IMR-90 (cell line): ENCODE measurements at regions not wholly inside any gene's neighbourhood (a gene's known extent, or its start where the extent isn't known, plus 50 kb on each side); places are given as distances from the start of the nearest gene placed in this dataset.

ENCODE experiments used
- ATAC-seq: fragments of 200-7000 bp; cut with Tn5 transposase; 2 replicates; pipeline ENCODE4 v1.9.1; 2020; ENCODE audit warnings: low read depth, mild to moderate bottlenecking, moderate library complexity
- BruUV-seq: library from RNA; stranded (reverse); fragments of 400-500 nt; replicated peaks from 2 replicates; lab custom pipeline; 2021; lab: Mats Ljungman, UMichigan
- CTCF ChIA-PET: fragments of 300-600 bp; formaldehyde crosslinking; extraction: SDS; loops from one replicate; lab custom pipeline; 2021; ENCODE audit warnings: antibody characterized with exemption; lab: Yijun Ruan, JAX
- POLR2A ChIA-PET: fragments of 300-600 bp; sonication (Branson Sonifier 250); formaldehyde crosslinking; loops from one replicate; lab custom pipeline; 2022; ENCODE audit warnings: antibody characterized with exemption; ENCODE audit not compliant: unreplicated experiment; lab: Charles Lee
- DNase-seq: peaks from one replicate; pipeline ENCODE4 v3.0.0; 2013
- H2AFZ ChIP-seq: replicated peaks from 2 replicates; pipeline ENCODE3; 2013; ENCODE audit warnings: low read length, mild to moderate bottlenecking; ENCODE audit not compliant: poor library complexity
- H2AK5ac ChIP-seq: 2 replicates; pipeline ENCODE4 v1.6.1; 2013; ENCODE audit warnings: low read depth, low read length, inconsistent platforms
- H2AK9ac ChIP-seq: replicated peaks from 2 replicates; pipeline ENCODE3; 2013; ENCODE audit warnings: mild to moderate bottlenecking, low read depth, low read length, moderate library complexity; ENCODE audit not compliant: poor library complexity
- H2BK120ac ChIP-seq: 2 replicates; pipeline ENCODE4 v1.6.1; 2013; ENCODE audit warnings: low read depth, low read length, inconsistent platforms
- H2BK15ac ChIP-seq: 3 replicates; pipeline ENCODE4 v1.6.1; 2013; ENCODE audit warnings: low read depth, low read length, inconsistent platforms
- H2BK20ac ChIP-seq: 2 replicates; pipeline ENCODE4 v1.6.1; 2013; ENCODE audit warnings: low read depth, mild to moderate bottlenecking, inconsistent platforms, low read length, moderate library complexity
- H2BK5ac ChIP-seq: 2 replicates; pipeline ENCODE4 v1.6.1; 2013; ENCODE audit warnings: mild to moderate bottlenecking, low read depth, low read length, inconsistent platforms; ENCODE audit not compliant: poor library complexity, severe bottlenecking
- H3K14ac ChIP-seq: replicated peaks from 2 replicates; pipeline ENCODE4 v1.6.1; 2013; ENCODE audit warnings: low read depth, low read length, inconsistent platforms
- H3K18ac ChIP-seq: 2 replicates; pipeline ENCODE4 v1.6.1; 2013; ENCODE audit warnings: low read depth, low read length, control low read depth
- H3K23ac ChIP-seq: 2 replicates; pipeline ENCODE4 v1.6.1; 2013; ENCODE audit warnings: low read depth, low read length, inconsistent platforms
- H3K27ac ChIP-seq: 2 replicates; pipeline ENCODE4 v1.5.1; 2013; ENCODE audit warnings: mild to moderate bottlenecking, control low read depth, low read length; ENCODE audit not compliant: insufficient read depth
- H3K27me3 ChIP-seq: 2 replicates; pipeline ENCODE4 v1.6.1; 2013; ENCODE audit warnings: low read length; ENCODE audit not compliant: control insufficient read depth, insufficient read depth
- H3K36me3 ChIP-seq: 2 replicates; pipeline ENCODE4 v1.6.1; 2013; ENCODE audit warnings: low read length, mixed read lengths; ENCODE audit not compliant: control insufficient read depth, insufficient read depth
- H3K4ac ChIP-seq: 2 replicates; pipeline ENCODE4 v1.6.1; 2013; ENCODE audit warnings: low read depth, low read length, inconsistent platforms
- H3K4me1 ChIP-seq: 2 replicates; pipeline ENCODE4 v1.6.1; 2013; ENCODE audit warnings: low read length, mixed read lengths; ENCODE audit not compliant: control insufficient read depth, insufficient read depth
- H3K4me2 ChIP-seq: 2 replicates; pipeline ENCODE4 v1.6.1; 2013; ENCODE audit warnings: low read depth, mild to moderate bottlenecking, control low read depth, low read length, moderate library complexity
- H3K4me3 ChIP-seq: 2 replicates; pipeline ENCODE4 v1.5.1; 2013; ENCODE audit warnings: low read depth, mild to moderate bottlenecking, control low read depth, low read length, moderate library complexity; ENCODE audit not compliant: insufficient read depth
- H3K56ac ChIP-seq: 2 replicates; pipeline ENCODE4 v1.6.1; 2013; ENCODE audit warnings: low read length, inconsistent platforms; ENCODE audit not compliant: insufficient read depth; ENCODE audit errors: extremely low read depth
- H3K79me1 ChIP-seq, 2 experiments: 2 replicates each; pipeline ENCODE4 v1.6.1; 2013; ENCODE audit warnings: low read length in 2 of 2, inconsistent platforms in 1 of 2, low read depth in 1 of 2
- H3K9ac ChIP-seq: 2 replicates; pipeline ENCODE4 v1.6.1; 2013; ENCODE audit warnings: low read depth, low read length, control low read depth
- H3K9me1 ChIP-seq: 2 replicates; pipeline ENCODE4 v1.6.1; 2013; ENCODE audit warnings: low read length, inconsistent platforms; ENCODE audit not compliant: insufficient read depth
- H3K9me3 ChIP-seq: 2 replicates; pipeline ENCODE4 v1.6.1; 2013; ENCODE audit warnings: low read length; ENCODE audit not compliant: control insufficient read depth, insufficient read depth
- H4K20me1 ChIP-seq: 2 replicates; pipeline ENCODE4 v1.6.1; 2013; ENCODE audit warnings: low read length, inconsistent platforms; ENCODE audit not compliant: insufficient read depth
- H4K5ac ChIP-seq: 2 replicates; pipeline ENCODE4 v1.6.1; 2013; ENCODE audit warnings: mild to moderate bottlenecking, low read depth, low read length, control low read depth
- H4K8ac ChIP-seq, 2 experiments: 2 replicates each; pipeline ENCODE4 v1.6.1; 2013; ENCODE audit warnings: low read depth in 2 of 2, low read length in 2 of 2, control low read depth in 1 of 2, inconsistent platforms in 1 of 2
- H4K91ac ChIP-seq: 2 replicates; pipeline ENCODE4 v1.6.1; 2013; ENCODE audit warnings: low read depth, low read length, inconsistent platforms; ENCODE audit not compliant: insufficient read depth
- RAD21 ChIP-seq: IDR thresholded peaks from 2 replicates; pipeline ENCODE4 v1.6.1; 2012; ENCODE audit warnings: low read length, improper control_type of control experiment
- RCOR1 ChIP-seq: IDR thresholded peaks from 2 replicates; pipeline ENCODE4 v1.6.1; 2012; ENCODE audit warnings: mild to moderate bottlenecking, low read length, improper control_type of control experiment; ENCODE audit not compliant: insufficient replicate concordance
- SMC3 ChIP-seq: fragments of 150-350 bp; IDR thresholded peaks from 2 replicates; pipeline ENCODE4 v1.6.1; 2016; ENCODE audit warnings: low read depth, mild to moderate bottlenecking, antibody characterized with exemption, low read length, moderate library complexity
- dilution Hi-C: fragments of 300-500 bp; cut with HindIII; formaldehyde crosslinking; loops from one replicate; pipeline ENCODE4 v1.14.3; 2018; ENCODE audit warnings: low sequenced_read_pairs; ENCODE audit not compliant: unreplicated experiment
- in situ Hi-C: fragments of 300-500 bp; cut with MboI; formaldehyde crosslinking; loops from 3 replicates; pipeline ENCODE4 v1.14.3; 2019; ENCODE audit warnings: low sequenced_read_pairs, inconsistent platforms, mixed read lengths
- intact Hi-C: fragments of 100-400 bp; cut with micrococcal nuclease; formaldehyde crosslinking; loops from 2 replicates; pipeline ENCODE4 v1.10.0; 2022
- TF ChIP-seq, protein P1 (sequence below): conservative IDR thresholded peaks from 2 replicates; pipeline ENCODE4 v1.5.1; 2012; ENCODE audit warnings: mild to moderate bottlenecking, low read depth, low read length, improper control_type of control experiment

DNA sequence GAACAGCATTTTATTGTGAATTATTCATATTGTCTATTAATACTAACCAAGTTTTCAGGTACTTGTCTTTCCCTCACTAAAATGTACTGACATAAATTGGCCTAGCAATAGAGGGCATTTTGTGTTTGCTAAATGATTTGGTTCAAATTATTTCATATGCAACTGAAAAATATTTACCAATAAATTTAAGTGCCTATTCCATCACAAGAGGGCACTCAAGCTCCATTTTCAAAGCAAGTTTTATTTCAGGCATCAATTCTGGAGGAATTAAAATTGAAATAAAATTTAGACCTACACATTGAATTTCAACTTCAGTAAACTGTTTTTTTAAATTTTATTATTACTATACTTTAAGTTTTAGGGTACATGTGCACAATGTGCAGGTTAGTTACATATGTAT lies 114.3 kb upstream of the SYNCRIP start:
- no peak overlapping the region for H3K4me3 ChIP-seq
- H2BK5ac ChIP-seq: no peak overlapping the region
- no TSS peak for BruUV-seq
- no peak overlapping the region for H3K4ac ChIP-seq
- no peak overlapping the region for H4K8ac ChIP-seq
- H2BK15ac ChIP-seq: no peak overlapping the region
- CTCF ChIA-PET: interaction anchor here (1.0 kb wide), 1 partner anchor 10 kb away, joined by 3 read pairs; no protein-coding TSS in a partner anchor
- H3K56ac ChIP-seq: no peak overlapping the region
- H3K4me2 ChIP-seq: no peak overlapping the region
- no peaks in the 10 kb centered on the region for H3K9me3 ChIP-seq
- H3K79me1 ChIP-seq: no peaks in the 10 kb centered on the region
- no peaks in the 10 kb centered on the region; the same call in 1 of the 2 replicates for H3K27me3 ChIP-seq
- POLR2A ChIA-PET: no interaction called here
- no peak overlapping the region for H3K27ac ChIP-seq
- no peak overlapping the region for H4K5ac ChIP-seq
- ATAC-seq: no peak
- no peaks in the 10 kb centered on the region for H3K9me1 ChIP-seq
- no peak overlapping the region for H2AFZ ChIP-seq
- H2AK9ac ChIP-seq: no peak overlapping the region
- H4K20me1 ChIP-seq: no peaks in the 10 kb centered on the region
- intact Hi-C loops (loop anchor here (1.0 to 2.0 kb wide), 2 partner anchors 1100 to 1272 kb away; no protein-coding TSS in a partner anchor), dilution Hi-C loops (no loop called here), in situ Hi-C loops (loop anchor here (25.0 kb wide), 2 partner anchors 1105 to 1255 kb away; no protein-coding TSS in a partner anchor)
- H2AK5ac ChIP-seq: no peak overlapping the region
- H3K18ac ChIP-seq: no peak overlapping the region
- no peak overlapping the region for H4K91ac ChIP-seq
- H3K36me3 ChIP-seq: no peaks in the 10 kb centered on the region
- H3K4me1 ChIP-seq: no peaks in the 10 kb centered on the region
- H2BK120ac ChIP-seq: no peak overlapping the region
- H3K14ac ChIP-seq: no peak overlapping the region
- TF ChIP-seq RCOR1 (no peak), SMC3 (peak; percentile 51), RAD21 (peak; percentile 70)
- TF ChIP-seq, protein P1, sequence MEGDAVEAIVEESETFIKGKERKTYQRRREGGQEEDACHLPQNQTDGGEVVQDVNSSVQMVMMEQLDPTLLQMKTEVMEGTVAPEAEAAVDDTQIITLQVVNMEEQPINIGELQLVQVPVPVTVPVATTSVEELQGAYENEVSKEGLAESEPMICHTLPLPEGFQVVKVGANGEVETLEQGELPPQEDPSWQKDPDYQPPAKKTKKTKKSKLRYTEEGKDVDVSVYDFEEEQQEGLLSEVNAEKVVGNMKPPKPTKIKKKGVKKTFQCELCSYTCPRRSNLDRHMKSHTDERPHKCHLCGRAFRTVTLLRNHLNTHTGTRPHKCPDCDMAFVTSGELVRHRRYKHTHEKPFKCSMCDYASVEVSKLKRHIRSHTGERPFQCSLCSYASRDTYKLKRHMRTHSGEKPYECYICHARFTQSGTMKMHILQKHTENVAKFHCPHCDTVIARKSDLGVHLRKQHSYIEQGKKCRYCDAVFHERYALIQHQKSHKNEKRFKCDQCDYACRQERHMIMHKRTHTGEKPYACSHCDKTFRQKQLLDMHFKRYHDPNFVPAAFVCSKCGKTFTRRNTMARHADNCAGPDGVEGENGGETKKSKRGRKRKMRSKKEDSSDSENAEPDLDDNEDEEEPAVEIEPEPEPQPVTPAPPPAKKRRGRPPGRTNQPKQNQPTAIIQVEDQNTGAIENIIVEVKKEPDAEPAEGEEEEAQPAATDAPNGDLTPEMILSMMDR: peak; percentile 77
- no peak overlapping the region for H3K9ac ChIP-seq
- no peak overlapping the region for H3K23ac ChIP-seq
- DNase-seq: peak; percentile 44
- no peak overlapping the region for H2BK20ac ChIP-seq
